SK-N-SH (cell line): ENCODE measurements at regions not wholly inside any gene's neighbourhood (a gene's known extent, or its start where the extent isn't known, plus 50 kb on each side); places are given as distances from the start of the nearest gene placed in this dataset.

ENCODE experiments used
- CTCF ChIA-PET: fragments of 300-600, 350-600 bp; formaldehyde crosslinking; extraction: SDS; loops from one replicate; lab custom pipeline; 2021; lab: Yijun Ruan, JAX
- POLR2A ChIA-PET: fragments of 350-600 bp; sonication (Branson Sonifier 250); formaldehyde crosslinking; extraction: SDS; loops from one replicate; lab custom pipeline; 2020; ENCODE audit warnings: antibody characterized with exemption, inconsistent platforms; lab: Yijun Ruan, JAX
- DNase-seq: peaks from one replicate; pipeline ENCODE4 v3.0.0; 2012
- H2AFZ ChIP-seq: fragments of 200-600 bp; sonication (generic); 2 replicates; pipeline ENCODE4 v1.8.1; 2016; ENCODE audit warnings: antibody characterized with exemption, mild to moderate bottlenecking, low read depth
- H3F3A ChIP-seq: fragments of 200-600 bp; sonication (generic); replicated peaks from 2 replicates; pipeline ENCODE3; 2016; ENCODE audit warnings: antibody characterized with exemption, mild to moderate bottlenecking; ENCODE audit not compliant: insufficient read depth
- H3K27ac ChIP-seq, 2 experiments: fragments of 200-500 bp in 1 of 2; fragments of 200-600 bp in 1 of 2; sonication (Bioruptor generic) in 1 of 2; sonication (generic), shearing (Covaris generic) in 1 of 2; 2 replicates each; pipeline versions ENCODE4 v1.5.1 to v1.6.1; 2014 to 2016; ENCODE audit warnings: low read depth in 2 of 2, inconsistent platforms in 1 of 2, low read length in 1 of 2, mild to moderate bottlenecking in 1 of 2, mixed read lengths in 1 of 2
- H3K27me3 ChIP-seq: fragments of 200-600 bp; sonication (generic), shearing (Covaris generic); 2 replicates; pipeline ENCODE4 v1.6.1; 2016; ENCODE audit warnings: mixed run types; ENCODE audit not compliant: insufficient read depth
- H3K36me3 ChIP-seq, 2 experiments: fragments of 200-500 bp in 1 of 2; fragments of 200-600 bp in 1 of 2; sonication (Bioruptor generic) in 1 of 2; sonication (generic) in 1 of 2; replicated peaks in 1 of 2; 2 replicates each; pipeline versions ENCODE3 to v1.5.1; 2014 to 2016; ENCODE audit warnings: low read length in 1 of 2, mild to moderate bottlenecking in 1 of 2; ENCODE audit not compliant: insufficient read depth in 2 of 2, control insufficient read depth in 1 of 2
- H3K4me1 ChIP-seq, 2 experiments: fragments of 200-500 bp in 1 of 2; fragments of 200-600 bp in 1 of 2; sonication (Bioruptor generic) in 1 of 2; sonication (generic), shearing (Covaris generic) in 1 of 2; 2 replicates each; pipeline versions ENCODE4 v1.5.1 to v1.6.1; 2014 to 2016; ENCODE audit warnings: low read depth in 1 of 2, low read length in 1 of 2, mixed run types in 1 of 2; ENCODE audit not compliant: insufficient read depth in 2 of 2, control insufficient read depth in 1 of 2
- H3K4me2 ChIP-seq: fragments of 200-600 bp; sonication (generic), shearing (Covaris generic); 2 replicates; pipeline ENCODE4 v1.6.1; 2017; ENCODE audit warnings: mixed run types
- H3K4me3 ChIP-seq, 2 experiments: fragments of 200-500 bp in 1 of 2; fragments of 200-600 bp in 1 of 2; sonication (Bioruptor generic) in 1 of 2; sonication (generic), shearing (Covaris generic) in 1 of 2; 2 replicates each; pipeline versions ENCODE4 v1.5.1 to v1.8.1; 2014 to 2016; ENCODE audit warnings: low read depth in 2 of 2, inconsistent platforms in 1 of 2, low read length in 1 of 2, mild to moderate bottlenecking in 1 of 2, mixed read lengths in 1 of 2, moderate library complexity in 1 of 2
- H3K79me2 ChIP-seq: fragments of 200-600 bp; sonication (generic); 2 replicates; pipeline ENCODE4 v1.8.1; 2017; ENCODE audit warnings: mild to moderate bottlenecking; ENCODE audit not compliant: insufficient read depth
- H3K9ac ChIP-seq: fragments of 200-600 bp; sonication (generic); 2 replicates; pipeline ENCODE4 v1.6.1; 2017; ENCODE audit warnings: mixed run types
- H3K9me2 ChIP-seq: fragments of 200-600 bp; sonication (generic); 2 replicates; pipeline ENCODE4 v1.6.1; 2017; ENCODE audit warnings: mixed run types
- H3K9me3 ChIP-seq: fragments of 200-600 bp; sonication (generic); 2 replicates; pipeline ENCODE4 v1.6.1; 2017; ENCODE audit warnings: mixed run types, mild to moderate bottlenecking, moderate library complexity
- H4K20me1 ChIP-seq: fragments of 200-600 bp; sonication (generic); 2 replicates; pipeline ENCODE4 v1.6.1; 2017; ENCODE audit warnings: mild to moderate bottlenecking, mixed run types; ENCODE audit not compliant: insufficient read depth
- CTCF ChIP-seq: fragments of 200-600 bp; sonication (generic); IDR thresholded peaks from 2 replicates; pipeline ENCODE4 v1.6.1; 2017; ENCODE audit warnings: antibody characterized with exemption, mild to moderate bottlenecking, moderate library complexity
- ELF1 ChIP-seq: IDR thresholded peaks from 2 replicates; pipeline ENCODE4 v1.4.0; 2012
- EP300 ChIP-seq, 2 experiments: IDR thresholded peaks; 2 replicates each; pipeline versions ENCODE4 v1.4.0 to v1.6.1; 2012; ENCODE audit warnings: borderline replicate concordance in 1 of 2, low read depth in 1 of 2, low read length in 1 of 2
- FOSL2 ChIP-seq: IDR thresholded peaks from 2 replicates; pipeline ENCODE4 v1.4.0; 2012; ENCODE audit warnings: low read depth, mild to moderate bottlenecking, moderate library complexity, borderline replicate concordance
- GATA2 ChIP-seq: sonication (generic); formaldehyde crosslinking; IDR thresholded peaks from 2 replicates; pipeline ENCODE4 v1.5.0; 2020; ENCODE audit warnings: mild to moderate bottlenecking, missing genetic modification reagents
- JUND ChIP-seq: IDR thresholded peaks from 2 replicates; pipeline ENCODE4 v1.4.0; 2012
- MEF2A ChIP-seq: IDR thresholded peaks from 2 replicates; pipeline ENCODE4 v1.4.0; 2012; ENCODE audit warnings: low read depth, borderline replicate concordance
- NRF1 ChIP-seq: IDR thresholded peaks from 2 replicates; pipeline ENCODE4 v1.6.1; 2012; ENCODE audit warnings: low read depth, mild to moderate bottlenecking, low read length
- POLR2AphosphoS5 ChIP-seq: IDR thresholded peaks from 2 replicates; pipeline ENCODE4 v1.6.1; 2012; ENCODE audit warnings: low read depth, low read length
- REST ChIP-seq: IDR thresholded peaks from 2 replicates; pipeline ENCODE4 v1.6.1; 2012; ENCODE audit warnings: mild to moderate bottlenecking, low read depth, low read length, moderate library complexity
- RFX5 ChIP-seq: IDR thresholded peaks from 2 replicates; pipeline ENCODE4 v1.6.1; 2012; ENCODE audit warnings: mild to moderate bottlenecking, improper control_type of control experiment, low read length
- TAF1 ChIP-seq: IDR thresholded peaks from 2 replicates; pipeline ENCODE4 v1.6.1; 2012; ENCODE audit warnings: low read depth, mild to moderate bottlenecking, low read length, moderate library complexity, borderline replicate concordance
- TCF12 ChIP-seq: IDR thresholded peaks from 2 replicates; pipeline ENCODE4 v1.4.0; 2012
- USF1 ChIP-seq: IDR thresholded peaks from 2 replicates; pipeline ENCODE4 v1.4.0; 2012; ENCODE audit warnings: low read depth, borderline replicate concordance
- USF2 ChIP-seq: fragments of 150-350 bp; IDR thresholded peaks from 2 replicates; pipeline ENCODE4 v1.6.1; 2017; ENCODE audit warnings: antibody characterized with exemption, low read length, low read depth, borderline replicate concordance
- ZBTB33 ChIP-seq: IDR thresholded peaks from 2 replicates; pipeline ENCODE4 v1.4.0; 2012; ENCODE audit warnings: low read depth, borderline replicate concordance
- WGBS: methylation state at CpG from one replicate; pipeline ENCODE4 v1.1.6; 2017; ENCODE audit warnings: low lambda C conversion rate; 5-methylcytosine and 5-hydroxymethylcytosine counted together

GRCh38 chr9:38130724-38131123 lies 61.7 kb upstream of the SHB start:
- Histone ChIP-seq H3K79me2 (no peaks in the 10 kb centered on the region), H3K36me3 (no peaks in the 10 kb centered on the region), H2AFZ (no peak overlapping the region), H3K4me2 (no peak overlapping the region), H3K9me3 (no peaks in the 10 kb centered on the region), H4K20me1 (no peaks in the 10 kb centered on the region), H3K9me2 (no peaks in the 10 kb centered on the region), H3K4me1 (no peaks in the 10 kb centered on the region; a peak in 1 of 4 replicates), H3K4me3 (no peak overlapping the region), H3K27ac (no peak overlapping the region), H3K9ac (no peak overlapping the region), H3K27me3 (peaks cover 20% of the 10 kb centered on the region; the same call in 1 of the 2 replicates), H3F3A (no peaks in the 10 kb centered on the region)
- POLR2A ChIA-PET: no interaction called here
- WGBS: 75% methylated on average over 5 of the region's 5 CpGs
- no peak for DNase-seq
- CTCF ChIA-PET: interaction anchor here (1.4 kb wide), 1 partner anchor 42 kb away, joined by 3 read pairs; no protein-coding TSS in a partner anchor
- TF ChIP-seq CTCF: no peak
- TF ChIP-seq ZBTB33: no peak
- TF ChIP-seq TCF12: no peak
- no peak for TF ChIP-seq USF1
- no peak for TF ChIP-seq USF2
- TF ChIP-seq NRF1: no peak
- no peak for TF ChIP-seq ELF1
- TF ChIP-seq FOSL2: no peak
- no peak for TF ChIP-seq EP300 (IDR thresholded peaks at IDR 0.05; ENCODE audit: borderline replicate concordance in 1 of 2, low read depth in 1 of 2, low read length in 1 of 2)
- TF ChIP-seq RFX5: no peak
- no peak for TF ChIP-seq REST
- no peak for TF ChIP-seq TAF1
- no peak for TF ChIP-seq MEF2A
- TF ChIP-seq JUND: no peak
- no peak for TF ChIP-seq POLR2AphosphoS5
- no peak for TF ChIP-seq GATA2
